ENCODE measurements at regions not wholly inside any gene's neighbourhood (a gene's known extent, or its start where the extent isn't known, plus 50 kb on each side); places are given as distances from the start of the nearest gene placed in this dataset.

GRCh38 chrX:34560180-34560579, 96.9 kb downstream of the TMEM47 start:
- ChIA-PET CTCF (no interaction called here), POLR2A (no interaction called here)
- Mint-ChIP-seq H3K4me1 (no peaks in the 10 kb centered on the region), H3K4me3 (no peak overlapping the region), H3K27me3 (no peaks in the 10 kb centered on the region), H3K27ac (no peak overlapping the region), H3K9me3 (no peaks in the 10 kb centered on the region), H3K36me3 (ENCODE audit: low read depth) (no peaks in the 10 kb centered on the region)
- intact Hi-C loops (cut with micrococcal nuclease) = no loop called here
- DNase-seq (no peak), ATAC-seq (ENCODE audit: low read depth) (no peak)
- TF ChIP-seq, protein P1, sequence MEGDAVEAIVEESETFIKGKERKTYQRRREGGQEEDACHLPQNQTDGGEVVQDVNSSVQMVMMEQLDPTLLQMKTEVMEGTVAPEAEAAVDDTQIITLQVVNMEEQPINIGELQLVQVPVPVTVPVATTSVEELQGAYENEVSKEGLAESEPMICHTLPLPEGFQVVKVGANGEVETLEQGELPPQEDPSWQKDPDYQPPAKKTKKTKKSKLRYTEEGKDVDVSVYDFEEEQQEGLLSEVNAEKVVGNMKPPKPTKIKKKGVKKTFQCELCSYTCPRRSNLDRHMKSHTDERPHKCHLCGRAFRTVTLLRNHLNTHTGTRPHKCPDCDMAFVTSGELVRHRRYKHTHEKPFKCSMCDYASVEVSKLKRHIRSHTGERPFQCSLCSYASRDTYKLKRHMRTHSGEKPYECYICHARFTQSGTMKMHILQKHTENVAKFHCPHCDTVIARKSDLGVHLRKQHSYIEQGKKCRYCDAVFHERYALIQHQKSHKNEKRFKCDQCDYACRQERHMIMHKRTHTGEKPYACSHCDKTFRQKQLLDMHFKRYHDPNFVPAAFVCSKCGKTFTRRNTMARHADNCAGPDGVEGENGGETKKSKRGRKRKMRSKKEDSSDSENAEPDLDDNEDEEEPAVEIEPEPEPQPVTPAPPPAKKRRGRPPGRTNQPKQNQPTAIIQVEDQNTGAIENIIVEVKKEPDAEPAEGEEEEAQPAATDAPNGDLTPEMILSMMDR (IDR thresholded peaks at IDR 0.05) = no peak

DNA sequence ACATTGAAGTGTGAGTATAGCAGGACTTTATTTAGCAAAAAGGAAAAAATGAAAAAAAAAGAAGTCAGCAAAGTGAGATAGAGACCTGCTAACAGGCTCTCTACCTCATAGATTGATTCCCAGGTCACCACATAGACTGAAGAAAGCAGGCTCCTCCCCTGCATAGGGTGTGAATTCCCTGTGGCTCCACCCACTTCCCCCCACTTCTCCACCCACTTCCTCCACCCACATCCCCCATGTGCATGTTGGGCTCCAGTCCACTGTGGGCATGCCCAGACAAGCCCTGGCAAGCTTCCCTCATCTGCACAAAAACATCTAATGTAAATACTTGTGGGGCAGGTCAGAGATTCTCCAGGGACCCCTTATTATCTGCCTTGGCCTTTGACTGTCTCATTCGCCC, 97.8 kb downstream of the TMEM47 start:
- ChIA-PET CTCF (no interaction called here), POLR2A (no interaction called here)
- Mint-ChIP-seq H3K27ac (no peak overlapping the region), H3K4me1 (no peaks in the 10 kb centered on the region), H3K27me3 (no peaks in the 10 kb centered on the region), H3K4me3 (no peak overlapping the region), H3K9me3 (no peaks in the 10 kb centered on the region), H3K36me3 (ENCODE audit: low read depth) (no peaks in the 10 kb centered on the region)
- intact Hi-C loops (cut with micrococcal nuclease) = no loop called here
- ATAC-seq (ENCODE audit: low read depth) (no peak), DNase-seq (no peak)
- TF ChIP-seq, protein P1 (IDR thresholded peaks at IDR 0.05) = no peak

DNA sequence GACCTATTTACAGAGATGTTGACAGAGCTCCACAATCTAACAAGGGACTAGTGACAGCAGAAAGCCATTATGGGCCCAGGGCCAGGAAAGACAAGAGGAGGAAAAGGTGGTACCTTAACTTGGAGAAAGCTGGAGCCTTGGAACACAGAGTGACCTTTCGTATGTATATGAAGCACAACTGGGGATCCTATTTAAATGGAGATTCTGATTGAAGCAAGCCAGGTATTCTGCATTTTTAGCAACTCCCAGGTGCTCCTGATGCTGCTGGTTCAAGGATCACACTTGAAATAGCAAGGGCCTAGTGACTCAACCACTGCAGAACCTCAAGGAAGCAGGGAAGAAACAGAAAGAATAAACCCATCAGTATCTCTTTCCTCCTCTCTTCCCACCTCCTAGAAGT, 99.4 kb downstream of the TMEM47 start:
- intact Hi-C loops (cut with micrococcal nuclease) = no loop called here
- no peak overlapping the region for H3K4me3 Mint-ChIP-seq
- no peaks in the 10 kb centered on the region for H3K27me3 Mint-ChIP-seq
- no peak overlapping the region for H3K27ac Mint-ChIP-seq
- H3K9me3 Mint-ChIP-seq = no peaks in the 10 kb centered on the region
- CTCF ChIA-PET = no interaction called here
- ATAC-seq (ENCODE audit: low read depth) = no peak
- POLR2A ChIA-PET = no interaction called here
- DNase-seq = no peak
- H3K4me1 Mint-ChIP-seq = no peaks in the 10 kb centered on the region
- TF ChIP-seq, protein P1 (IDR thresholded peaks at IDR 0.05) = no peak
- no peaks in the 10 kb centered on the region for H3K36me3 Mint-ChIP-seq (ENCODE audit: low read depth)

DNA sequence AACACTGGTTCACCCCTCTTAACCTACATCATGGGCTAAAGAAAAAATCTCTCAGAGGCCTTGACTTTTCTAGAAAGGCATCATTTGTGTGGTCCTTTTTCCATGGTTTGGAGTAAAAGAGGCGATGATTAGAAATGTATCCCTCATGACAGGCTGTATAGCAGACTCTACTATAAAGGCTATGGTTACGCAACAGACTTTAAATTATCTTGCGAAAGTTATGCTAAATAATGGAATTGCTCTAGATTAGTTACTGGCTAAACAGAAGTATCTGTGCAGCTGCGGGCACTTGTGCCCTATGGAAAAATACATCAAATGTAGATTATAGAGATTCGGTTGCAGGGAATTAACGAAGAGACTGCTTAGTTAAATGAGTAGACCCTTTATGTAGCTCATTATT, 101.6 kb downstream of the TMEM47 start:
- ChIA-PET CTCF (no interaction called here), POLR2A (no interaction called here)
- Mint-ChIP-seq H3K4me3 (no peak overlapping the region), H3K27me3 (no peaks in the 10 kb centered on the region), H3K4me1 (no peaks in the 10 kb centered on the region), H3K27ac (no peak overlapping the region), H3K36me3 (ENCODE audit: low read depth) (no peaks in the 10 kb centered on the region), H3K9me3 (no peaks in the 10 kb centered on the region)
- DNase-seq (no peak), ATAC-seq (ENCODE audit: low read depth) (no peak)
- TF ChIP-seq, protein P1 (IDR thresholded peaks at IDR 0.05) = no peak
- intact Hi-C loops (cut with micrococcal nuclease) = no loop called here

GRCh38 chrX:34546366-34546765, 110.7 kb downstream of the TMEM47 start:
- no peaks in the 10 kb centered on the region for H3K27me3 Mint-ChIP-seq
- no peak overlapping the region for H3K4me3 Mint-ChIP-seq
- H3K27ac Mint-ChIP-seq = no peak overlapping the region
- POLR2A ChIA-PET = no interaction called here
- H3K4me1 Mint-ChIP-seq = no peaks in the 10 kb centered on the region
- ATAC-seq (ENCODE audit: low read depth) (no peak), DNase-seq (no peak)
- H3K9me3 Mint-ChIP-seq = no peaks in the 10 kb centered on the region
- intact Hi-C loops (cut with micrococcal nuclease) = no loop called here
- TF ChIP-seq, protein P1 (IDR thresholded peaks at IDR 0.05) = no peak
- H3K36me3 Mint-ChIP-seq (ENCODE audit: low read depth) = no peaks in the 10 kb centered on the region
- CTCF ChIA-PET = no interaction called here

Data from activated B cell treated with CpG ODN at 0.5 μM for 24 hours (primary cell).